ENCODE measurements at regions not wholly inside any gene's neighbourhood (a gene's known extent, or its start where the extent isn't known, plus 50 kb on each side); places are given as distances from the start of the nearest gene placed in this dataset.

DNA sequence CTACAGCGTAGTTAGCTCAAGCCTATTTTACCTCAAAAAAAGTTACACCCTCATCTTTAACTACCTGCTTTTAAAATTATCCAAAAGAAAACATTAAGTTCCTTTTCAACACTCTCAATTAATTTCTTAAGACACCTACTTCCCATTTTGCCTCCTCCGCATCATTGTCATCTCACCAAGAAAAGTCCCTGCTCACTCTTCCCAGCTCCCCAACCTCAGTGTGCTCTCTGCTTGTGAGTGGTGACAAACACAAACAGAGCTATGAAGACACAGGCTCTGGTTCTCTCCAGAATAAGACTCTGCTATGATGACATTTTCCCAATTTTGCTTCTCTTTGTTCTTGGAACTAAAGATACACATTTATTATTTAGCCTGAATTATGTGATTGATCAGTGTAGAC is 385.1 kb upstream of the HTR2A start:
- TF ChIP-seq CTCF (IDR thresholded peaks at IDR 0.05; ENCODE audit: poor library complexity, severe bottlenecking) (no peak), POLR2AphosphoS5 (IDR thresholded peaks at IDR 0.05) (no peak), RAD21 (conservative IDR thresholded peaks at IDR 0.05) (no peak), EZH2 (IDR thresholded peaks at IDR 0.05; ENCODE audit: borderline replicate concordance, insufficient read depth, low read length, poor library complexity, severe bottlenecking) (no peak), EP300 (conservative IDR thresholded peaks at IDR 0.05; ENCODE audit: poor library complexity, severe bottlenecking) (no peak)
- TF ChIP-seq, protein P1, sequence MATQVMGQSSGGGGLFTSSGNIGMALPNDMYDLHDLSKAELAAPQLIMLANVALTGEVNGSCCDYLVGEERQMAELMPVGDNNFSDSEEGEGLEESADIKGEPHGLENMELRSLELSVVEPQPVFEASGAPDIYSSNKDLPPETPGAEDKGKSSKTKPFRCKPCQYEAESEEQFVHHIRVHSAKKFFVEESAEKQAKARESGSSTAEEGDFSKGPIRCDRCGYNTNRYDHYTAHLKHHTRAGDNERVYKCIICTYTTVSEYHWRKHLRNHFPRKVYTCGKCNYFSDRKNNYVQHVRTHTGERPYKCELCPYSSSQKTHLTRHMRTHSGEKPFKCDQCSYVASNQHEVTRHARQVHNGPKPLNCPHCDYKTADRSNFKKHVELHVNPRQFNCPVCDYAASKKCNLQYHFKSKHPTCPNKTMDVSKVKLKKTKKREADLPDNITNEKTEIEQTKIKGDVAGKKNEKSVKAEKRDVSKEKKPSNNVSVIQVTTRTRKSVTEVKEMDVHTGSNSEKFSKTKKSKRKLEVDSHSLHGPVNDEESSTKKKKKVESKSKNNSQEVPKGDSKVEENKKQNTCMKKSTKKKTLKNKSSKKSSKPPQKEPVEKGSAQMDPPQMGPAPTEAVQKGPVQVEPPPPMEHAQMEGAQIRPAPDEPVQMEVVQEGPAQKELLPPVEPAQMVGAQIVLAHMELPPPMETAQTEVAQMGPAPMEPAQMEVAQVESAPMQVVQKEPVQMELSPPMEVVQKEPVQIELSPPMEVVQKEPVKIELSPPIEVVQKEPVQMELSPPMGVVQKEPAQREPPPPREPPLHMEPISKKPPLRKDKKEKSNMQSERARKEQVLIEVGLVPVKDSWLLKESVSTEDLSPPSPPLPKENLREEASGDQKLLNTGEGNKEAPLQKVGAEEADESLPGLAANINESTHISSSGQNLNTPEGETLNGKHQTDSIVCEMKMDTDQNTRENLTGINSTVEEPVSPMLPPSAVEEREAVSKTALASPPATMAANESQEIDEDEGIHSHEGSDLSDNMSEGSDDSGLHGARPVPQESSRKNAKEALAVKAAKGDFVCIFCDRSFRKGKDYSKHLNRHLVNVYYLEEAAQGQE (IDR thresholded peaks at IDR 0.05; ENCODE audit: borderline replicate concordance): no peak

Data from neural cell (in vitro differentiated cells).